Fibroblast of lung (primary cell): ENCODE measurements at regions not wholly inside any gene's neighbourhood (a gene's known extent, or its start where the extent isn't known, plus 50 kb on each side); places are given as distances from the start of the nearest gene placed in this dataset.

ENCODE experiments used
- EZH2 ChIP-seq: IDR thresholded peaks from 2 replicates; pipeline ENCODE4 v1.5.1; 2012; ENCODE audit warnings: low read length, control low read depth, mild to moderate bottlenecking; ENCODE audit errors: missing control alignments
- TF ChIP-seq, protein P1 (sequence below), 2 donors: IDR thresholded peaks in 1 of 2; conservative IDR thresholded peaks in 1 of 2; 1 replicate in 1 of 2; 2 replicates in 1 of 2; pipeline ENCODE4 v1.5.1; 2011 to 2012; ENCODE audit warnings: low read length in 2 of 2, control low read depth in 1 of 2, inconsistent platforms in 1 of 2, low read depth in 1 of 2, mild to moderate bottlenecking in 1 of 2

DNA sequence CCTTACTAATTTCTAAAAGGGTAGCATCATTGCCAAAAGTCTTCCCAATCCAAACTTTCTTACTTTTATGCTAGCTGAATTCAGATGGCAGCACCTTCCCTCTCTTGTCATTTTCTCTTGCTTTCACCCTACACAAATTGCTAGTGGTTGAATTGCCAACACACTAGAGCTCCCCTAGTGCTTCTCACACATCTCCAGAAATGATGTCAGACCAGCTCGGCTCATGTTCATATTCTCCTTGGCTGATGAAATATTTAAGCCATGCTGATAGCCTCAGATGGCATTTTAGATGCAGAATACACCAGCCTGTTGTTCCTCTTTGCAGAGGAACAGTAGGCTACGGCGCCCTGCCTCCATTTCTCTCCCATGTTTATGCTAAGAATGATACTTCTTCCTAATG lies 256.9 kb downstream of the PTBP2 start:
- TF ChIP-seq, protein P1, sequence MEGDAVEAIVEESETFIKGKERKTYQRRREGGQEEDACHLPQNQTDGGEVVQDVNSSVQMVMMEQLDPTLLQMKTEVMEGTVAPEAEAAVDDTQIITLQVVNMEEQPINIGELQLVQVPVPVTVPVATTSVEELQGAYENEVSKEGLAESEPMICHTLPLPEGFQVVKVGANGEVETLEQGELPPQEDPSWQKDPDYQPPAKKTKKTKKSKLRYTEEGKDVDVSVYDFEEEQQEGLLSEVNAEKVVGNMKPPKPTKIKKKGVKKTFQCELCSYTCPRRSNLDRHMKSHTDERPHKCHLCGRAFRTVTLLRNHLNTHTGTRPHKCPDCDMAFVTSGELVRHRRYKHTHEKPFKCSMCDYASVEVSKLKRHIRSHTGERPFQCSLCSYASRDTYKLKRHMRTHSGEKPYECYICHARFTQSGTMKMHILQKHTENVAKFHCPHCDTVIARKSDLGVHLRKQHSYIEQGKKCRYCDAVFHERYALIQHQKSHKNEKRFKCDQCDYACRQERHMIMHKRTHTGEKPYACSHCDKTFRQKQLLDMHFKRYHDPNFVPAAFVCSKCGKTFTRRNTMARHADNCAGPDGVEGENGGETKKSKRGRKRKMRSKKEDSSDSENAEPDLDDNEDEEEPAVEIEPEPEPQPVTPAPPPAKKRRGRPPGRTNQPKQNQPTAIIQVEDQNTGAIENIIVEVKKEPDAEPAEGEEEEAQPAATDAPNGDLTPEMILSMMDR (conservative IDR thresholded peaks at IDR 0.05 in 1 of 2, IDR thresholded peaks at IDR 0.05 in 1 of 2; ENCODE audit: low read depth in 1 of 2, low read length in 2 of 2), result no peak
- TF ChIP-seq EZH2, result no peak
